ENCODE measurements at regions not wholly inside any gene's neighbourhood (a gene's known extent, or its start where the extent isn't known, plus 50 kb on each side); places are given as distances from the start of the nearest gene placed in this dataset.

DNA sequence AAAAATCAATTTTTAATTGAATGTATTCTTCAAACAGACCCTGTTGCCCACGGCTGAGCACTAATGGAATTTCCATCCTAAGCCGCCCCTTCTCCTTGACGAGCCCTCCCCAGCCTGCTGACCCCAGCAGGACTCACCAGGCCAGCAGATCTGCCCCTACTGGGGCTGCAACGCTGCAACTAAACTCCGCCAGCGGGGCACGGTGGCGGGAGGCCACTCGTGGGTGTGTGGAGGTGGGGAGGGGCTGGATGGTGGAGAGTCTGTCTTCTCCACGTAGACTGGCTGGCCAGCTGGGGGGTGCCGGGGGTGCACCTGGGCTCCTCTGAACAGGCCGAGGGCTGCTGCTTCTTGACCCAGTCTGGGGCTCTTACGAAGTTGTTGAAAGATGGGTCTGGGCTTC lies 67.8 kb downstream of the ENGASE start:
- Histone ChIP-seq H3K4me1 (peaks cover 0 to 8% (median 0%) of the 10 kb centered on the region in 3 donors), H3K27ac (no peak overlapping the region), H3K27me3 (peaks cover 78% of the 10 kb centered on the region), H3K9me3 (no peaks in the 10 kb centered on the region), H3K36me3 (no peaks in the 10 kb centered on the region), H3K4me3 (no peak overlapping the region)
- 60% methylated on average over 1 of the region's 13 CpGs; no CpG with 5 or more reads in 1 of the 2 donors for WGBS, 2 donors (ENCODE audit: low coverage in 1 of 2)
- TF ChIP-seq POLR2AphosphoS5 (IDR thresholded peaks at IDR 0.05): no peak
- TF ChIP-seq EP300 (IDR thresholded peaks at IDR 0.05): no peak
- no peak for ATAC-seq

DNA sequence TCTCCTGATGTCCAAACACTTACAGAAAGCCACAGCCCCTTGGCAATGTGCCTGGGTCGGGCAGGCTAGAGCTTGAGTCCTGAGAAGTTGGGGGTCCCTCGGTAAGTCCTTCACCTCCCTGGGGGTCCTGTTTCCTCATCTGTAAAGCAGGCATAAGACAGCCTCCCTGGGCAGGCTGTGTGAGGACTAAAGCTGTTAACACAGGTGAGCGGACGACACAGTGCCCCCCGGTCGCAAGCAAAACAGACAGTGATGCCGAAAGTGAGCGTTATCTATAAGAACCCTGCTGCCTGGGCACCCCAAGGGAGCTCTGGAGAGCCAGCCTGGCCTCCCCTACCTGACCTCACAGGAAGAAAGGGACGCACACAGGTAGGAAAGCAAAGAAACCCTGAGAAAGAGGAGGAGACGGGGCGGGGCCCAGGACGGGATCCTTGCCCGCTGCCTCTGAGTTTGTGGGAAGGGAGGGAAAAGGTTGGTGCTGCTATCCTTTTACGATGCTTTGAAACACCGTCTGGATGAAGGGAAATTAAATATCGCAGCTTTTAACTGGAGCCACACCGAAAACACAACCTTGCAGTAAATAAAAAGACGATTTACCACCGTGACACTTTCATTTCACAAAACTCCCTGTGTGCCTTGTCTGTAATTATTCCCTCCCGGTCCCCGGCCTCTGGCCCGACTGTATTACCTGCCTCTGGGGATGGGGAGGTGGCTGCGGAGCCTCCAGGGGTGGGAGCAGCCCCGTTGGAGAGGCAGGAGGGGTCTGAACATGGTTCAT lies 67.1 kb downstream of the ENGASE start:
- H3K27ac ChIP-seq: no peak overlapping the region
- ATAC-seq: no peak

DNA sequence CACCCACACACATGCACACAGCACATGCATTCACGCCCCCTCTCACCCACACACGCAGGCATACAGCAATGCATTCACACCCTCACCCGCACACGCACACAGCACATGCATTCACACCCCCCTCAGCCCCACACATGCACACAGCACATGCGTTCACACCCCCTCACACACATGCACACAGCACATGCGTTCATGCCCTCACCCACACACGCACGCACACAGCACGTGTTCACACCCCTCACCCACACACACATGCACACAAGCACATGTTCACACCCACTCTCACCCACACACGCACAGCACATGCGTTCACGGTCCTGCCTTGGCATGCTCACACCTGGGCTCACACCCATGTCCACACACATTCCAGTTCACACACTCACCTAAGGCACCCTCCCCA lies 64.2 kb downstream of the ENGASE start:
- ATAC-seq: no peak
- peaks cover 0 to 10% (median 0%) of the 10 kb centered on the region in 3 donors for H3K4me1 ChIP-seq
- H3K27ac ChIP-seq: no peak overlapping the region
- no peaks in the 10 kb centered on the region for H3K9me3 ChIP-seq
- WGBS, 2 donors (ENCODE audit: low coverage in 1 of 2): 85 to 92% methylated on average over 8 to 12 of the region's 12 CpGs
- no peaks in the 10 kb centered on the region for H3K36me3 ChIP-seq
- H3K27me3 ChIP-seq: peaks cover 98% of the 10 kb centered on the region
- TF ChIP-seq EP300 (IDR thresholded peaks at IDR 0.05) (no peak), POLR2A (IDR thresholded peaks at IDR 0.05) (no peak), POLR2AphosphoS5 (IDR thresholded peaks at IDR 0.05) (no peak)
- TF ChIP-seq, protein P1, sequence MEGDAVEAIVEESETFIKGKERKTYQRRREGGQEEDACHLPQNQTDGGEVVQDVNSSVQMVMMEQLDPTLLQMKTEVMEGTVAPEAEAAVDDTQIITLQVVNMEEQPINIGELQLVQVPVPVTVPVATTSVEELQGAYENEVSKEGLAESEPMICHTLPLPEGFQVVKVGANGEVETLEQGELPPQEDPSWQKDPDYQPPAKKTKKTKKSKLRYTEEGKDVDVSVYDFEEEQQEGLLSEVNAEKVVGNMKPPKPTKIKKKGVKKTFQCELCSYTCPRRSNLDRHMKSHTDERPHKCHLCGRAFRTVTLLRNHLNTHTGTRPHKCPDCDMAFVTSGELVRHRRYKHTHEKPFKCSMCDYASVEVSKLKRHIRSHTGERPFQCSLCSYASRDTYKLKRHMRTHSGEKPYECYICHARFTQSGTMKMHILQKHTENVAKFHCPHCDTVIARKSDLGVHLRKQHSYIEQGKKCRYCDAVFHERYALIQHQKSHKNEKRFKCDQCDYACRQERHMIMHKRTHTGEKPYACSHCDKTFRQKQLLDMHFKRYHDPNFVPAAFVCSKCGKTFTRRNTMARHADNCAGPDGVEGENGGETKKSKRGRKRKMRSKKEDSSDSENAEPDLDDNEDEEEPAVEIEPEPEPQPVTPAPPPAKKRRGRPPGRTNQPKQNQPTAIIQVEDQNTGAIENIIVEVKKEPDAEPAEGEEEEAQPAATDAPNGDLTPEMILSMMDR (IDR thresholded peaks at IDR 0.05): no peak
- no peak overlapping the region for H3K4me3 ChIP-seq

More for the DNA sequence above, 67.1 kb downstream of the ENGASE start:
- WGBS, 2 donors (ENCODE audit: low coverage in 1 of 2): 47 to 54% methylated on average over 10 to 14 of the region's 24 CpGs
- H3K4me1 ChIP-seq: peaks cover 0 to 10% (median 0%) of the 10 kb centered on the region in 3 donors
- no peaks in the 10 kb centered on the region for H3K9me3 ChIP-seq
- TF ChIP-seq, protein P1 (IDR thresholded peaks at IDR 0.05): no peak
- TF ChIP-seq EP300 (IDR thresholded peaks at IDR 0.05) (no peak), POLR2AphosphoS5 (IDR thresholded peaks at IDR 0.05) (no peak), POLR2A (IDR thresholded peaks at IDR 0.05) (no peak)
- no peaks in the 10 kb centered on the region for H3K36me3 ChIP-seq
- no peak overlapping the region for H3K4me3 ChIP-seq
- H3K27me3 ChIP-seq: peaks cover 84% of the 10 kb centered on the region

DNA sequence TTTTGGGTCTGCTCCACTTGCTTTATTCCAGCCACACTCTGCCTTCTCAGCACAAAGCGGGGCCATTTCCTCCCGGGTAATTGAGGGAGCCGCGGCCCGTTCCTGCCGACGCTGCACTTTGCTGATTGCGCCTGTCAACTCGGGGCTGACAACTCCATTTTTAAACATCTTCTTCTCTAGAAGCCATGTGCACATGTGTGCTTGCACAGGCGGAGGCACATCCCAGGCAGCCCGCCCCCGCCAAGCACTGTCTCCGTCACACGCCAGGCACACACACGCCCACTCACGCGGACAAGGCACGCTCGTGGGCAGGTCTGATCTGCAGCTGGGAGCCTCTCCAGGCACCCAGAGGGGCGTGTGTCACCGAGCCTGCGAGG lies 63.2 kb downstream of the ENGASE start:
- Histone ChIP-seq H3K27ac (no peak overlapping the region), H3K36me3 (no peaks in the 10 kb centered on the region), H3K4me3 (no peak overlapping the region), H3K27me3 (peaks cover 98% of the 10 kb centered on the region), H3K9me3 (no peaks in the 10 kb centered on the region), H3K4me1 (peaks cover 0 to 10% (median 0%) of the 10 kb centered on the region in 3 donors)
- no peak for ATAC-seq
- TF ChIP-seq, protein P1 (IDR thresholded peaks at IDR 0.05): no peak
- TF ChIP-seq POLR2A (IDR thresholded peaks at IDR 0.05) (no peak), EP300 (IDR thresholded peaks at IDR 0.05) (no peak), POLR2AphosphoS5 (IDR thresholded peaks at IDR 0.05) (no peak)
- WGBS, 2 donors (ENCODE audit: low coverage in 1 of 2): 0 to 13% methylated on average over 5 to 6 of the region's 22 CpGs

DNA sequence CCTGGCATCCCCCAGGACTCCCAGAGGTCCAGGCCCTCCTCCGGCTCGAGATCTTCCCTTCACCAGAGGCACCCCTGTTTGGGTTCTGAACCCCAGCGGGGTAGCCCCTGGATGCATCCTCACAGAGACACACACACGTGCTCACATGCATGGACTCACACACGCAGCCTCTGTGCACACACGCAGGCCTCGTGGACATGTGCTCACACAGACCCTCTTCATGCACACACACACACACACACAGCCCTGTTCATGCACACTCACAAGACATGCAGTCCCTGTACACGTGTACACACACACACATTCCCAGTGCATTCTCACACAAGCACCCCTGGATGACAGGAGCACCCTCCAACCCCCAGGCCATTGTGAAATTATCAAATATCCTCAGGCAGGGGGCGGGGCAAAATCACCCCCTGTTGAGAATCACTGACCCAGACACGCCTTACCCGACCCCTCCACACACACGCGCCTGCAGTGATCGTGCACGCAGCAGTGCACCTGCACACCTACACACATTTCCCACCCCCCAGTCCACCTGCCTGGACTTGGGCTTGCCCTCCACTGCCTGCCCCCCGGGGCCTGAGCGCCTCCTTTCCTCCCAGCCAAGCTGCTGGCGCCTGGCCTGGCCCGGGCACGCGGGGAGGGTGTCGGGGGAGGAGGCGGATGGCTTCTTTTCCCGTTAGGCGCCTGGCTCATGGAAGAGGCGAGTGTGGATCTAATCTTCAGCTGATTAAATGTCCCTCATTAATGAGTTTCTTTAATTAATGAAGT lies 62.6 kb downstream of the ENGASE start:
- Histone ChIP-seq H3K27me3 (peaks cover 98% of the 10 kb centered on the region), H3K36me3 (no peaks in the 10 kb centered on the region), H3K27ac (no peak overlapping the region), H3K4me1 (peaks cover 0 to 10% (median 0%) of the 10 kb centered on the region in 3 donors), H3K9me3 (no peaks in the 10 kb centered on the region), H3K4me3 (no peak overlapping the region)
- 29 to 85% methylated on average over 4 to 10 of the region's 26 CpGs for WGBS, 2 donors (ENCODE audit: low coverage in 1 of 2)
- no peak for ATAC-seq
- TF ChIP-seq POLR2A (IDR thresholded peaks at IDR 0.05) (no peak), POLR2AphosphoS5 (IDR thresholded peaks at IDR 0.05) (no peak), EP300 (IDR thresholded peaks at IDR 0.05) (no peak)
- TF ChIP-seq, protein P1 (IDR thresholded peaks at IDR 0.05): no peak
